ENCODE measurements at regions not wholly inside any gene's neighbourhood (a gene's known extent, or its start where the extent isn't known, plus 50 kb on each side); places are given as distances from the start of the nearest gene placed in this dataset.
"Not testable (repeated sequence)": the region's sequence is repeated elsewhere in the genome, so short reads cannot be mapped to it uniquely, and the experiment has no call there.

DNA sequence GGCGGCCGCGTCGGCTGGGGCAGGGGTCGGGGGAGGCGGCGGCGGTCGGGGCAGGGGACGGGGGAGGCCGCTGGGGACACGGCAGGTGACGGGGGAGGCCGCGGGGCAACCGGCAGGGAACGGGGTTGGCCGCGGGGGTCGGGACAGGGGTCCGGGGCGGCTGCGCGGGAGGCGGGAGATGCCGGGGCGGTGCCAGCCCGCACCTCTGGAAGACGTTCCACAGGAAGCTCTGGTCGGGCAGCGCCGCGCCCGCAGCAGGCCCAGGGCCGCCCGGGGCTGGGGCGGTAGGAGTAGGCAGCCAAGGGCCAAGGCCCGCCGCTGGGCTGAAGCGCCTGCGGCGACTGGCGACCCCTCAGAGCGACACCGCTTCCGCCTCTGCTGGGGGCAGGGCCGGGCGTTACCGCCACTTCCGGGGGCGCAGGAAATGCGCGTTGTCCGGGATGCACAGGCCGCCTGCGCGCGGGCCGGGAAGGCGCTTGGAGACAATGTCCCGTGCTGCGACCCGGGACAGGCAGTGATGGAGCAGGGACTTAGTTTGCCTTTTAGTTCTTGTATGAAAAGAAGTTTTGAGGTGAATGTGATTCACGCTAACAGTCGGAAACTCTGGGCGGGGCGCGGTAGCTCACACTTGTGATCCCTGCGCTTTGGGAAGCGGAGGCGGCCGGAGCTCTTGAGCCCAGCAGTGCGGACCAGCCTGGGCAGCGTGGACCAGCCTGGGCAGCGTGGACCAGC is 110.0 kb upstream of the LPCAT1 start:
- Histone ChIP-seq H3K36me3 (peaks cover 0 to 20% (median 13%) of the 10 kb centered on the region in 4 donors), H3K9me3 (no peaks in the 10 kb centered on the region), H3K4me3 (peak overlapping the region; percentile 61 to 91 (median 74)), H3K27me3 (no peaks in the 10 kb centered on the region), H3K27ac (peak overlapping the region; percentile 79 to 94 (median 93)), H3K4me1 (peaks cover 0 to 27% (median 18%) of the 10 kb centered on the region in 4 donors)
- WGBS, 5 donors = 0 to 1% (median 1%) methylated on average over 17 to 75 of the region's 75 CpGs
- peak; percentile 80 to 97 (median 89) for TF ChIP-seq POLR2AphosphoS5 (IDR thresholded peaks at IDR 0.05)
- TF ChIP-seq EP300 (IDR thresholded peaks at IDR 0.05) = no peak
- peak; percentile 80 to 95 for DNase-seq
- intact Hi-C loops (cut with DNase I; ENCODE audit: low total_unique reads) = no loop called here

DNA sequence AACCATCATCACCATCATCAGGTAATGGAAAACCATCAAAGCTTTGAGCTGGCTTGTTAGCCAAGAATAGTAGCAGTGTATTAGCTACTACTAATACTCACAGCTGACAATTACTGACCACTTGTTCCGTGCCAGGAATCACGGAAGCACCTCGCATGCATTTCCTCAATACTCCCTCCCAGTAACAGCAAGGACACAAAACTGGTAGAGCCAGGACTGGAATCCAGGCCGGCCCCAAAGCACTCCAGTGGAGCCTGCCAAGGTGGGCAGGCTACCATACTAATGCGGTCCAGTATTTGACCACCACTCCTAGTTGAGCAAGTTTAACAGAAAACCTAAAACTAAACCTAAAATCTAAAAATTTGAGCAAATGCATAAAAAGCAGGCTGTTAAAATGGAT is 107.2 kb upstream of the LPCAT1 start:
- intact Hi-C loops (cut with DNase I; ENCODE audit: low total_unique reads) = not testable (repeated sequence)

DNA sequence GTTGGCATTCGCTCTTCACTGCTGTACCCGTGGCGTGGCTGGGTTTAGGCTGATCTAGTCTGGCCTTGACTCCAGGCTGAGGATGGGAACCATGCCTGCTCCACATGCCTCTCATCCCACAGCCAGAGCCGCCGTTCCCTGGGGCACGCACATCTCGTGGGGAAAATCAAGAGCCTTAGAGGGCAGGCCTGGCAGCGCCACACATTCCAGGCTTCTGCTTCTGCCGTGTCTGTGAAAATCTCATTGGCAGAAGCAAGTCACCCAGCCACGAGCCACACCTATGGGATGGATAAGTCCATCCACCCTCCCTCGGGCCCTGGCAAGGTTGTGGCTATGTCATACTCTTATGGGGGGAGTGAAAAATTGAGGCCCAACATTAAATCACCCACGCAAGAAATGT is 102.6 kb upstream of the LPCAT1 start:
- DNase-seq, H3K9me3 ChIP-seq, H3K27me3 ChIP-seq, H3K4me1 ChIP-seq, H3K4me3 ChIP-seq, H3K27ac ChIP-seq: not testable (repeated sequence)
- 93 to 100% (median 95%) methylated on average over 3 to 12 of the region's 12 CpGs for WGBS, 5 donors
- intact Hi-C loops (cut with DNase I; ENCODE audit: low total_unique reads) = loop anchor here (10.0 kb wide), 1 partner anchor 152 kb away; no protein-coding TSS in a partner anchor
- H3K36me3 ChIP-seq = peaks cover 0 to 84% (median 47%) of the 10 kb centered on the region in 4 donors

More for the DNA sequence above, 107.2 kb upstream of the LPCAT1 start:
- H3K9me3 ChIP-seq, DNase-seq, H3K27ac ChIP-seq, H3K4me3 ChIP-seq, H3K27me3 ChIP-seq: not testable (repeated sequence)
- Histone ChIP-seq H3K36me3 (peaks cover 0 to 44% (median 25%) of the 10 kb centered on the region in 4 donors), H3K4me1 (peaks cover 0 to 27% (median 18%) of the 10 kb centered on the region in 4 donors)
- WGBS, 5 donors = 81 to 94% (median 86%) methylated on average over 5 of the region's 5 CpGs

DNA sequence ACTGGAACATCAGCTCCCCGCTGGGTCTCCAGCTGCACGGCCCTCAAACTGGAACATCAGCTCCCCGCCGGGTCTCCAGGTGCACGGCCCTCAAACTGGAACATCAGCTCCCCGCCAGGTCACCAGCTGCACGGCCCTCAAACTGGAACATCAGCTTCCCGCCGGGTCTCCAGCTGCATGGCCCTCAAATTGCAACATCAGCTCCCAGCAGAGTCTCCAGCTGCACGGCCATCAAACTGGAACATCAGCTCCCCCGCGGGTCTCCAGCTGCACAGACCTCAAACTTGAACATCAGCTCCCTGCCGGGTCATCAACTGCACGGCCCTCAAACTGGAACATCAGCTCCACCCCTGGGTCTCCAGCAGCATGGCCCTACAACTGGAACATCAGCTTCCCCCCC is 95.8 kb upstream of the LPCAT1 start:
- H3K4me3 ChIP-seq; H3K9me3 ChIP-seq; intact Hi-C loops (cut with DNase I; ENCODE audit: low total_unique reads); H3K27ac ChIP-seq; DNase-seq; H3K4me1 ChIP-seq; H3K27me3 ChIP-seq: not testable (repeated sequence)
- WGBS, 5 donors = 73 to 90% (median 81%) methylated on average over 3 to 14 of the region's 14 CpGs
- peaks cover 0 to 81% (median 47%) of the 10 kb centered on the region in 4 donors for H3K36me3 ChIP-seq

- peaks cover 0 to 69% (median 40%) of the 10 kb centered on the region in 4 donors for H3K36me3 ChIP-seq
- H3K9me3 ChIP-seq; H3K27me3 ChIP-seq; H3K4me3 ChIP-seq; DNase-seq; H3K27ac ChIP-seq; intact Hi-C loops (cut with DNase I; ENCODE audit: low total_unique reads); H3K4me1 ChIP-seq: not testable (repeated sequence)
- 89 to 94% (median 92%) methylated on average over 16 to 18 of the region's 18 CpGs for WGBS, 5 donors
These were observed 94.6 kb upstream of the LPCAT1 start for GRCh38 chr5:1618296-1618865.

GRCh38 chr5:1617236-1617755 is 93.5 kb upstream of the LPCAT1 start:
- H3K4me1 ChIP-seq; H3K27ac ChIP-seq; H3K4me3 ChIP-seq; intact Hi-C loops (cut with DNase I; ENCODE audit: low total_unique reads); DNase-seq; H3K9me3 ChIP-seq; H3K27me3 ChIP-seq: not testable (repeated sequence)
- peaks cover 0 to 58% (median 31%) of the 10 kb centered on the region in 4 donors for H3K36me3 ChIP-seq
- WGBS, 5 donors = 88 to 95% (median 93%) methylated on average over 16 of the region's 16 CpGs

- H3K4me3 ChIP-seq; H3K27ac ChIP-seq; H3K4me1 ChIP-seq; H3K27me3 ChIP-seq; DNase-seq; intact Hi-C loops (cut with DNase I; ENCODE audit: low total_unique reads); H3K9me3 ChIP-seq: not testable (repeated sequence)
- peaks cover 3 to 36% (median 27%) of the 10 kb centered on the region in 4 donors for H3K36me3 ChIP-seq
- WGBS, 5 donors = 84 to 97% (median 96%) methylated on average over 12 to 13 of the region's 13 CpGs
These were observed 89.8 kb upstream of the LPCAT1 start for GRCh38 chr5:1613515-1613914.

- H3K36me3 ChIP-seq = peaks cover 3 to 17% (median 13%) of the 10 kb centered on the region in 4 donors
- 93 to 97% (median 95%) methylated on average over 14 to 16 of the region's 16 CpGs for WGBS, 5 donors
- intact Hi-C loops (cut with DNase I; ENCODE audit: low total_unique reads); H3K27me3 ChIP-seq; H3K9me3 ChIP-seq; H3K4me1 ChIP-seq; H3K4me3 ChIP-seq; DNase-seq; H3K27ac ChIP-seq: not testable (repeated sequence)
These were observed 86.8 kb upstream of the LPCAT1 start for GRCh38 chr5:1610526-1610925.

- DNase-seq; H3K4me3 ChIP-seq; H3K27me3 ChIP-seq; H3K4me1 ChIP-seq; H3K9me3 ChIP-seq; H3K27ac ChIP-seq; intact Hi-C loops (cut with DNase I; ENCODE audit: low total_unique reads): not testable (repeated sequence)
- peaks cover 3 to 14% (median 11%) of the 10 kb centered on the region in 4 donors for H3K36me3 ChIP-seq
- 81 to 90% (median 84%) methylated on average over 8 of the region's 8 CpGs for WGBS, 5 donors
These were observed 85.4 kb upstream of the LPCAT1 start for GRCh38 chr5:1609111-1609510.
